ENCODE measurements at regions not wholly inside any gene's neighbourhood (a gene's known extent, or its start where the extent isn't known, plus 50 kb on each side); places are given as distances from the start of the nearest gene placed in this dataset.

DNA sequence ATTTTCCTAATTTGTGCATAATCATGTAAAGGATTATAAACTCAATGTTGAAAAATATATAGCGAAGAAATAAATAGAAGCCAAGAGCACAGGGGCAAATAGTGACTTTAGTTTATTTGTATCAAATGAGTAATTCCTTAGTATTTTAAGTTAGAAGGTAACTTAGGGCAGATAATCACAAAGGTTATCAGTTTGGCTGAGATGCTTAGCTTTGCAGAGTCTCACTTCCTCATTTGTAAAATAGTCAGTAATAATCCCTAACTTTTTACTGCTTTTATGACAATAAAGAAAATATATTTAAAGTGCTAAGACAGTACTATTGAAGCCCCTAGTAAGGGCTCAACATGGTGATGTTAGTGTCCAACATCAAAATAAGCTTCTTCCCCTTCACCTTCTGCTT lies 297.4 kb upstream of the TUSC1 start (continued):
- TF ChIP-seq, protein P1, sequence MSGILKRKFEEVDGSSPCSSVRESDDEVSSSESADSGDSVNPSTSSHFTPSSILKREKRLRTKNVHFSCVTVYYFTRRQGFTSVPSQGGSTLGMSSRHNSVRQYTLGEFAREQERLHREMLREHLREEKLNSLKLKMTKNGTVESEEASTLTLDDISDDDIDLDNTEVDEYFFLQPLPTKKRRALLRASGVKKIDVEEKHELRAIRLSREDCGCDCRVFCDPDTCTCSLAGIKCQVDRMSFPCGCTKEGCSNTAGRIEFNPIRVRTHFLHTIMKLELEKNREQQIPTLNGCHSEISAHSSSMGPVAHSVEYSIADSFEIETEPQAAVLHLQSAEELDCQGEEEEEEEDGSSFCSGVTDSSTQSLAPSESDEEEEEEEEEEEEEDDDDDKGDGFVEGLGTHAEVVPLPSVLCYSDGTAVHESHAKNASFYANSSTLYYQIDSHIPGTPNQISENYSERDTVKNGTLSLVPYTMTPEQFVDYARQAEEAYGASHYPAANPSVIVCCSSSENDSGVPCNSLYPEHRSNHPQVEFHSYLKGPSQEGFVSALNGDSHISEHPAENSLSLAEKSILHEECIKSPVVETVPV (CRISPR knock-in tag; IDR thresholded peaks at IDR 0.05): no peak

DNA sequence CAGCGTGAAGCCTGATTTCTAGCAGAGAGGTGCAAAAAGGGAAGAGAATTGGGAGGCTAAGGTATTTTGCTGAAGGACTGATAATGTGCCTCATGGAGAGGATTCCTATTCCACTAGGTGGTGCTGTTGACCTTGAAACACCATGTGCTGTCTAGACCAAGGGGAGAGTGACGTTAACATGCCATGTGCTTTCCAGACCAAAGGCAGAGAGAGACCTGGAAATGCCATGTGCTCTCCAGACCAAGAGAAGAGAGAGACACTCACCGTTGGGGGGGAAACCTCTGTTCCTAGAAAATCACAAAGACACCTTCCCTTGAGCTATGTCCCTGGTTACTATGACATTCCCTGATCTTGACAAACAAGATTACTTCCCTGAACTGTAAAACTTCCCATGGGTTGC lies 286.0 kb upstream of the TUSC1 start:
- peak; percentile 95 for ATAC-seq
- TF ChIP-seq TCF4 (CRISPR knock-in tag; IDR thresholded peaks at IDR 0.05; ENCODE audit: borderline replicate concordance): peak; percentile 59; the same call in 1 of the 2 replicates
- TF ChIP-seq RARB (CRISPR knock-in tag; IDR thresholded peaks at IDR 0.05): no peak

DNA sequence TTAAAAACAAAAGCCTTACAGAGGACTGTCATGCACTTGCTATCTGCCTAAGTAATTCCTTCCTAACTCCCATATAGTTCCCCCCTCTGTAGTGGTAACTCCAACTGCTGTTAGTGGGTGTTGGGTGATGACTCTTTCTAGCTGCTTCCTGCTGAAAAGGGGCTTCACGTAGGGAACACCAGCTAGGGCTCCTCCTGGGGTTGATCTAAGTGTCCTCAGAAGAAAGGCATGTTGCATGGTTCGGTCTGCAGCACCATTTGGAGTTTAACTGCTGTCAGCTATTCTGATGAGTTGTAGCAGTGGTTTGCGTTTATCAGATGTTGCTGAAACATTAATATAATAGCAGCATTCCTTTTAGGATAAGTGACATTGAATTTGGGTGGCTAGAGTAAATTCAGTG lies 281.9 kb upstream of the TUSC1 start:
- TF ChIP-seq ISL1 (CRISPR knock-in tag; IDR thresholded peaks at IDR 0.05) (no peak), PPARA (CRISPR knock-in tag; IDR thresholded peaks at IDR 0.05; ENCODE audit: borderline replicate concordance) (no peak), ESRRG (CRISPR knock-in tag; IDR thresholded peaks at IDR 0.05) (no peak), ZFP3 (CRISPR knock-in tag; IDR thresholded peaks at IDR 0.05) (no peak), TOX (CRISPR knock-in tag; IDR thresholded peaks at IDR 0.05; ENCODE audit: borderline replicate concordance) (no peak)
- TF ChIP-seq, protein P1 (CRISPR knock-in tag; IDR thresholded peaks at IDR 0.05): no peak
- ATAC-seq: peak; percentile 67

DNA sequence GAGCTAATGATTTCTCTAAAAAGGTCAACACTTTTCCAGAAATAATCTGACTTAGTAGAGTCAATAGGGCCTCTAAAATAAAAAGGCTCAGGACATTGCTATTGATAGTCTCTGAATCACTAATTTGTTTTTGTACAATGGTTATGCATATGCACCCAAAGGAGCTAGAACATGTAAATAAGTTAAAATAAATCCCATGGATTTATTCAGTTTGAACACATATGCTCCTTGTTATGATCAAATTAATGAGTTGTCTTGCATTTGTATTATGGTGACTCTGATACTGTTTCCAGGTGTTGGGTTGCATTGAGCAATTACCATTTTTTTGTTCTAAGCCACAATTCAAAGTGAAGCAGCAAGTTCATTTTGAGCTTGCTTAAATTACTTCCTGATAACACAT lies 276.0 kb upstream of the TUSC1 start:
- ATAC-seq: no peak
- TF ChIP-seq ZNF8 (CRISPR knock-in tag; IDR thresholded peaks at IDR 0.05) (no peak), RARB (CRISPR knock-in tag; IDR thresholded peaks at IDR 0.05) (no peak), CSDC2 (CRISPR knock-in tag; IDR thresholded peaks at IDR 0.05) (no peak), ZFP3 (CRISPR knock-in tag; IDR thresholded peaks at IDR 0.05) (no peak), ZFP30 (CRISPR knock-in tag; IDR thresholded peaks at IDR 0.05) (no peak), ZNF565 (CRISPR knock-in tag; conservative IDR thresholded peaks at IDR 0.05; ENCODE audit: low read depth) (no peak), BACH2 (CRISPR knock-in tag; IDR thresholded peaks at IDR 0.05; ENCODE audit: borderline replicate concordance) (no peak), ISL1 (CRISPR knock-in tag; IDR thresholded peaks at IDR 0.05) (no peak), ESRRG (CRISPR knock-in tag; IDR thresholded peaks at IDR 0.05) (no peak), TOX (CRISPR knock-in tag; IDR thresholded peaks at IDR 0.05; ENCODE audit: borderline replicate concordance) (no peak)
- TF ChIP-seq, protein P2, sequence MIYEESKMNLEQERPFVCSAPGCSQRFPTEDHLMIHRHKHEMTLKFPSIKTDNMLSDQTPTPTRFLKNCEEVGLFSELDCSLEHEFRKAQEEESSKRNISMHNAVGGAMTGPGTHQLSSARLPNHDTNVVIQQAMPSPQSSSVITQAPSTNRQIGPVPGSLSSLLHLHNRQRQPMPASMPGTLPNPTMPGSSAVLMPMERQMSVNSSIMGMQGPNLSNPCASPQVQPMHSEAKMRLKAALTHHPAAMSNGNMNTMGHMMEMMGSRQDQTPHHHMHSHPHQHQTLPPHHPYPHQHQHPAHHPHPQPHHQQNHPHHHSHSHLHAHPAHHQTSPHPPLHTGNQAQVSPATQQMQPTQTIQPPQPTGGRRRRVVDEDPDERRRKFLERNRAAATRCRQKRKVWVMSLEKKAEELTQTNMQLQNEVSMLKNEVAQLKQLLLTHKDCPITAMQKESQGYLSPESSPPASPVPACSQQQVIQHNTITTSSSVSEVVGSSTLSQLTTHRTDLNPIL (CRISPR knock-in tag; IDR thresholded peaks at IDR 0.05; ENCODE audit: low read depth): no peak
- TF ChIP-seq, protein P3, sequence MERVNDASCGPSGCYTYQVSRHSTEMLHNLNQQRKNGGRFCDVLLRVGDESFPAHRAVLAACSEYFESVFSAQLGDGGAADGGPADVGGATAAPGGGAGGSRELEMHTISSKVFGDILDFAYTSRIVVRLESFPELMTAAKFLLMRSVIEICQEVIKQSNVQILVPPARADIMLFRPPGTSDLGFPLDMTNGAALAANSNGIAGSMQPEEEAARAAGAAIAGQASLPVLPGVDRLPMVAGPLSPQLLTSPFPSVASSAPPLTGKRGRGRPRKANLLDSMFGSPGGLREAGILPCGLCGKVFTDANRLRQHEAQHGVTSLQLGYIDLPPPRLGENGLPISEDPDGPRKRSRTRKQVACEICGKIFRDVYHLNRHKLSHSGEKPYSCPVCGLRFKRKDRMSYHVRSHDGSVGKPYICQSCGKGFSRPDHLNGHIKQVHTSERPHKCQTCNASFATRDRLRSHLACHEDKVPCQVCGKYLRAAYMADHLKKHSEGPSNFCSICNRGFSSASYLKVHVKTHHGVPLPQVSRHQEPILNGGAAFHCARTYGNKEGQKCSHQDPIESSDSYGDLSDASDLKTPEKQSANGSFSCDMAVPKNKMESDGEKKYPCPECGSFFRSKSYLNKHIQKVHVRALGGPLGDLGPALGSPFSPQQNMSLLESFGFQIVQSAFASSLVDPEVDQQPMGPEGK (CRISPR knock-in tag; IDR thresholded peaks at IDR 0.05; ENCODE audit: borderline replicate concordance): no peak
- TF ChIP-seq, protein P4, sequence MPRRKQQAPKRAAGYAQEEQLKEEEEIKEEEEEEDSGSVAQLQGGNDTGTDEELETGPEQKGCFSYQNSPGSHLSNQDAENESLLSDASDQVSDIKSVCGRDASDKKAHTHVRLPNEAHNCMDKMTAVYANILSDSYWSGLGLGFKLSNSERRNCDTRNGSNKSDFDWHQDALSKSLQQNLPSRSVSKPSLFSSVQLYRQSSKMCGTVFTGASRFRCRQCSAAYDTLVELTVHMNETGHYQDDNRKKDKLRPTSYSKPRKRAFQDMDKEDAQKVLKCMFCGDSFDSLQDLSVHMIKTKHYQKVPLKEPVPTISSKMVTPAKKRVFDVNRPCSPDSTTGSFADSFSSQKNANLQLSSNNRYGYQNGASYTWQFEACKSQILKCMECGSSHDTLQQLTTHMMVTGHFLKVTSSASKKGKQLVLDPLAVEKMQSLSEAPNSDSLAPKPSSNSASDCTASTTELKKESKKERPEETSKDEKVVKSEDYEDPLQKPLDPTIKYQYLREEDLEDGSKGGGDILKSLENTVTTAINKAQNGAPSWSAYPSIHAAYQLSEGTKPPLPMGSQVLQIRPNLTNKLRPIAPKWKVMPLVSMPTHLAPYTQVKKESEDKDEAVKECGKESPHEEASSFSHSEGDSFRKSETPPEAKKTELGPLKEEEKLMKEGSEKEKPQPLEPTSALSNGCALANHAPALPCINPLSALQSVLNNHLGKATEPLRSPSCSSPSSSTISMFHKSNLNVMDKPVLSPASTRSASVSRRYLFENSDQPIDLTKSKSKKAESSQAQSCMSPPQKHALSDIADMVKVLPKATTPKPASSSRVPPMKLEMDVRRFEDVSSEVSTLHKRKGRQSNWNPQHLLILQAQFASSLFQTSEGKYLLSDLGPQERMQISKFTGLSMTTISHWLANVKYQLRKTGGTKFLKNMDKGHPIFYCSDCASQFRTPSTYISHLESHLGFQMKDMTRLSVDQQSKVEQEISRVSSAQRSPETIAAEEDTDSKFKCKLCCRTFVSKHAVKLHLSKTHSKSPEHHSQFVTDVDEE (CRISPR knock-in tag; IDR thresholded peaks at IDR 0.05): no peak

DNA sequence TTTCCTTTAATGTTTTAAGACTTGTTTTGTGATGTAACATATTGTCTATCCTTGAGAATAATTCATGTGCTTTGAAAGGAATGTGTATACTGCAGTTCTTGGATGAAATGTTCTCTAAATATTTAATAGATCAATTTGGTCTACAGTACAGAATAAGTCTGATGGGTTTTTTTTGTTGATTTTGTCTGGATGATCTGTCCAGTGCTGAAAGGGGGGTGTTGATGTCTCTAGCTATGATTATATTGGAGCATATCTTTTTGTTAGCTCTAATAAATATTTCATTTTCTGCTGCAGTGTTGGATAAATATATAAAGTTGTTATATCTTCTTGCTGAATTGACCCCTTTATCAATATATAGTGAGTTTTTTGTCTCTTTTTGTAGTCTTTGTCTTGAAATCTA lies 269.9 kb upstream of the TUSC1 start:
- TF ChIP-seq ZC3H10 (CRISPR knock-in tag; IDR thresholded peaks at IDR 0.05) (no peak), TOX (CRISPR knock-in tag; IDR thresholded peaks at IDR 0.05; ENCODE audit: borderline replicate concordance) (no peak), RARB (CRISPR knock-in tag; IDR thresholded peaks at IDR 0.05) (no peak), OSR1 (CRISPR knock-in tag; IDR thresholded peaks at IDR 0.05) (no peak), PPARA (CRISPR knock-in tag; IDR thresholded peaks at IDR 0.05; ENCODE audit: borderline replicate concordance) (no peak), BACH2 (CRISPR knock-in tag; IDR thresholded peaks at IDR 0.05; ENCODE audit: borderline replicate concordance) (no peak)
- TF ChIP-seq, protein P1 (CRISPR knock-in tag; IDR thresholded peaks at IDR 0.05): no peak
- ATAC-seq: no peak

All from SK-N-SH treated with all-trans-retinoic acid at 6 μM for 48 hours (cell line).